ENCODE measurements at regions not wholly inside any gene's neighbourhood (a gene's known extent, or its start where the extent isn't known, plus 50 kb on each side); places are given as distances from the start of the nearest gene placed in this dataset.
"Not testable (repeated sequence)": the region's sequence is repeated elsewhere in the genome, so short reads cannot be mapped to it uniquely, and the experiment has no call there.

DNA sequence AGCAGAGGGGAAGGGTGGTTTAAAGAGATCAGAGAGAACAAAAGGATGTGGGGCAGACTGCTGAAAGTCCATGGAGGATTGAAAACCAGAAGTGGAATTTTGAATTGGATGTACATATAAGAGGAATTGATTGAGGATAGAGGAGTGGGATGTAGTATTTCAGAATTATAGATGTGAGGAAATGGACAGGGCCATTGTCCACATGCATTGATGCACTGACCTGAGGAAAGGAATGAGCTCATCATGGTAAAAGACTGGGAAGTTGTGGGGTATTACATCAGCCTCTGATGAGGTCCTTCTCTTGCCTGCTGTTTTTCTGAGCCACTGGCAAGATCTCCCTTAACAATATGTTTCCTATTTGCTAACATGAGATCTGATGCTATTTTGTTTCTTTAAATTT lies 365.7 kb upstream of the FANCL start:
- no peak for ATAC-seq

GRCh38 chr2:58604096-58604495 lies 363.0 kb upstream of the FANCL start:
- DNase-seq (no peak), ATAC-seq (no peak)
- intact Hi-C loops (cut with DNase I, micrococcal nuclease) = no loop called here

More for the DNA sequence above, 365.7 kb upstream of the FANCL start:
- no peak for DNase-seq
- intact Hi-C loops (cut with DNase I, micrococcal nuclease) = no loop called here

GRCh38 chr2:58601017-58601416 lies 359.9 kb upstream of the FANCL start:
- ATAC-seq (no peak), DNase-seq (no peak)
- intact Hi-C loops (cut with DNase I, micrococcal nuclease) = no loop called here

- no peak for ATAC-seq
- no peak for DNase-seq
- intact Hi-C loops (cut with DNase I, micrococcal nuclease) = no loop called here
Observed at GRCh38 chr2:58598171-58598570, 357.0 kb upstream of the FANCL start.

DNA sequence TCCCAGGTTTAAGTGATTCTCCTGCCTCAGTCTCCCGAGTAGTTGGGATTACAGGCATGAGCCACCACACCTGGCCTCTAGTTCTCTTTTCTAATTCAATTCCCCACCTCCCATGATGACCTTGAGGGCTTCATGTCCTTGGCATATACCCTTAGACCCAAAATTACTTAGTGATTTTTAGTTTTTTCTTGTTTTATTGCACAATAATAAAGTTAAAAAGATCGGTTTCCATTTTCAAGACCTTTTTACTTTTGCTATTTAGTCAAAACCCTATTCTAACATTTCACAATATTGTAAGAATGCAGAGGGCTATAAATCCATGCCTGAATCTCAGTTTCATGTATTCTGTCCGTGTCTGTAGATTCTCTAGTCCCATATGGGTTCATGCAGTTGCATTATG lies 354.6 kb upstream of the FANCL start:
- intact Hi-C loops (cut with DNase I, micrococcal nuclease) = no loop called here
- DNase-seq (no peak), ATAC-seq (no peak)

DNA sequence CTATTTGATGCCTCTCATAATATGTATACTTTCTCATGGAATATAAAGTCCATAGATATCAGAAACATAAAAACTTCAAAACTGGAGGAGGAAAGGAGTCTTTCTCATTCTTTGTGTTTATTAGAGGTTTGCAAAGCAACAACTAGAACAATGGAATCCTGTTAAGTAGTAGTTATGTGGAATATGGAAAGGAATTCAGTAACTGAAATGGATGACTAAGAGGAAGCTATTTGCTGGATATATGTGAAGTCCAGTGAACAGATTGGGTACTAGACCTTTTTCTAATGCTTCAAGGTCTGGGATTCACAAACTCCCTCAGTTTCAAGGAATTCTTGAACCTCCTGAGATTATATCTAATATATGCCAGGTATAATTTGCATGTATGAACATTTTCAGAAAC lies 353.6 kb upstream of the FANCL start:
- DNase-seq = no peak
- intact Hi-C loops (cut with DNase I, micrococcal nuclease) = no loop called here
- no peak for ATAC-seq

GRCh38 chr2:58594175-58594574 lies 353.1 kb upstream of the FANCL start:
- intact Hi-C loops (cut with DNase I, micrococcal nuclease) = no loop called here
- ATAC-seq (no peak), DNase-seq (no peak)

DNA sequence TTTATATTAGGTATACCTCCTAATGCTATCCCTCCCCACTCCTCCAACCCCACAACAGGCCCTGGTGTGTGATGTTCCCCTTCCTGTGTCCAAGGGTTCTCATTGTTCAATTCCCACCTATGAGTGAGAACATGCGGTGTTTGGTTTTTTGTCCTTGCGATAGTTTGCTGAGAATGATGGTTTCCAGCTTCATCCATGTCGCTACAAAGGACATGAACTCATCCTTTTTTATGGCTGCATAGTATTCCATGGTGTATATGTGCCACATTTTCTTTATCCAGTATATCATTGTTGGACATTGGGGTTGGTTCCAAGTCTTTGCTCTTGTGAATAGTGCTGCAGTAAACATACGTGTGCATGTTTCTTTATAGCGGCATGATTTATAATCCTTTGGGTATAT lies 345.1 kb upstream of the FANCL start:
- ATAC-seq; intact Hi-C loops (cut with DNase I, micrococcal nuclease); DNase-seq: not testable (repeated sequence)

DNA sequence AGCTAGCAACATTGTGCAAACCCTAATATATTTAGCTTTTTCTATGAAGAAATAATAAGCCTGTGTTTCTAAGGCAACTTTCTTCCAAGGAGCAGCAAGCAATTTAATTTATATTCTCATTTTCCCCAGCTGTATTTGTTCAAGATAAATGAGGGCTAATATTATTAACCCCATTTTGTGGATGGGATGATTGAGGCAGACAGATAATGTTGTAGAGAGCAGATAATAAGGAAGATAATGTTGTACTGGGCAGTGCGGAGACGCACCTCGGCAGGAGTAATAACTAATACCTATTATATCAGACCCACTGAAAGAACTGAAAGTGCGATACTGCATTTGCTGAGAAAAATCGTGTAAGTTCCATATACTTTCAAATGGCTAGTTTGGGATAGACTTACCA lies 344.1 kb upstream of the FANCL start:
- ATAC-seq (no peak), DNase-seq (no peak)
- intact Hi-C loops (cut with DNase I, micrococcal nuclease) = no loop called here

DNA sequence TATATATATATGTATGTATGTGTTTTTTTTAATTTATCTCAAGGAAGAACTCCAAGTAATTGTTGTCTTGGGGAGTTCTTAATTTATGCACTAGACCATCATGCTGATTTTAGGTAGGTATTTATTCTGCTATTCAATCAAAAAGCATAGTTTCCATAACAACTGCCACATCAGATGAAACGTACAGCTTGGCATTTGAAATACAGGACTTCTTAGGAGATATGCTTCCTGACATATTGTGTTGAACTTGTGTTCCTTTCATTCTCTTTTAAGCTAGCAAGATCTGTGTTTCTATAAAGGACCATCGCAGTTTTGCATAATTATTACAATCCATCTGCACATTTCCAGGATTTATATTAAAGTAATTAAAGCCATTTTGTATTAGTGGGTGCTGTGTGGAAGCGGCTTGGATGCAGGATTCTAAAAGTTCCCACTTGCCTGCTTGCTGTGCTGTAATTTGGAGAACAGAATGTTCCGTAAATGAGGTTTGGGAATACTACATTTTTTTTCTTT lies 343.5 kb upstream of the FANCL start:
- intact Hi-C loops (cut with DNase I, micrococcal nuclease) = no loop called here
- DNase-seq (no peak), ATAC-seq (no peak)

- ATAC-seq = no peak
- intact Hi-C loops (cut with DNase I, micrococcal nuclease) = no loop called here
- no peak for DNase-seq
Observed at GRCh38 chr2:58578276-58578675, 337.2 kb upstream of the FANCL start.

GRCh38 chr2:58574873-58575272 lies 333.7 kb upstream of the FANCL start:
- intact Hi-C loops (cut with DNase I, micrococcal nuclease) = no loop called here
- no peak for DNase-seq
- no peak for ATAC-seq

DNA sequence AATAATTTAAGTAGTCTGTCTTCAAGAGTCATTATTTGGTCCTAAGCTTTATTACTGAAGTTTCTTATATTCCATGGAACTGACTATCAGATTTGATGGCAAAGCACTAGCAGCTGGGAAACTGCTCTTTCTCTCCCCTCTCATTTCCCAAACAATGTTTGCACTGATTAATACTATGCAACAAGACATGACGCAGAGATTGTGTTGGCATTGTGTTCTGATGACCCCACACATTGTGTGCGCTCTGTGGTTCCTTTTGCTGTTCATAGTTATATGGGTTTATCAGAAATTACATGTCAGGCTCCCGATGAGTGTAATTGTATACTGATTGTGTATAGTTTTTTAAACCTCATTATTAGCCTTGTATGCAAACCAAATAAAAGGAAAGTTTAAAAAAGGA lies 331.6 kb upstream of the FANCL start:
- intact Hi-C loops (cut with DNase I, micrococcal nuclease) = no loop called here
- ATAC-seq = no peak

DNA sequence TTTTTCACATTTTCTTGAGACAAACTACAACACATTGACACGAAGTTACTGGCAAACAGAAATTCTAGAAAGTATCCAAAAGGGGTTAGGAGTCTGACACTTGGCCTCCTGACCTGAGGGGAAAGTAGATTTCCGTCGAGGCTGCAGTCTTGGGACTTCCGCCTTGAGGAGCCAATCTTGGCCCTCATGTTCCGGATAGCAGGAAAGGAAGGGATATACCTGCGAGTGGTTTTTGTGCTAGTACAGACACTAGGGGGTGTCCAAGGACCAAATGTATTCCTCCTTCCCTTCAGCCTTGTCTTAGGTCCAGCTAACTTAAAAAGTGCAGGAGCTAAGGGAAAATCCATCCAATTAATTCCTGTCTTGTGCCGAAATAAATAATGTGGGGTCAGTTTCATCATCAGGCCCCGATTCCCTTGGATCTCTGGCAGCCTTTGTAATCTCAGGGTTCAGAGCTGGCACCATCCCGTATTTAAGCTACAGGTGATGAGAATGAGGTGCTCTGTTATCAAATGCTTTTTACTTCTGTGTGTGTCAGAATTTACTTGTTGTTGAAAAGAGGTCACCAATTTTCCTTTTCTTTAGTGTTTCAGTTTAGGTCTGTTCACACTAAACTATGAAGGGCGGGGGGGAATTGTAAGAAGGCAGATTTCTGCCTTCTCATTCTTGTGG lies 330.2 kb upstream of the FANCL start:
- DNase-seq = peak in 1 of 2 donors; percentile 14
- ATAC-seq = peak; percentile 92
- intact Hi-C loops (cut with DNase I, micrococcal nuclease) = no loop called here

More for the DNA sequence above, 331.6 kb upstream of the FANCL start:
- no peak for DNase-seq

DNA sequence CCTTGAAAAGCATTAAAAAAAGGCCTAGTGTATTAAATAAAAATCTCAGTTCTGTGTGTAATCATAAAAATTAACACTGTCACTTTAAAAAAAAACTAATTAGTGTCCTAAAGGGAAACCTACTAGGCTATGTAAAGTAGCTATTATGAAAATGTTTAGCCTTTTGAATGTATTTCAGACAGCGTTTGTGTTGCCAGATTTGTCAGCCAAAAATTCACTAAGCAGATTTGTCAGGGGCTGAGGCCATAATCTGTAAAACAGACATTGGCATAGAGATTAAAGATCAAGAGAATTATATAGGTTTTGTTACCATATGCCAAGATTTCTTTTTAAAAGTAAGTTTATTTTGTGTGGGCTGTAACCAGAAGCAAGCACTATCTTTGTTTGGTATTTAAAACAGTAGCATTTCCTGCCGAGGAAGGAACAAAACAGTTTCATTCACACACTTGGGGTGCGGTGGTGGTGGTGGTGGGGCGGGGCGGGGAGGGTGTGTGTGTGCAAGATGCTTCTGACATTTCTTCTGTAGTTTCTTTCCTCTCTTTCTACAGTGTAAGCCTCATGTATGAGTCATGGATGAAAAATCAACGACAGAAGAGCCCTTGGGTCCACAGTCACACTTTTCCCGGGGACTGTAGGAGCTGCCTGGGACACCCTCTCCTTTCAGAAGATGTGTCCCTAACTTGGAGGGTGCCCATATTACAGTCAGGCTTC lies 328.5 kb upstream of the FANCL start:
- intact Hi-C loops (cut with DNase I, micrococcal nuclease) = no loop called here
- no peak for DNase-seq
- no peak for ATAC-seq

DNA sequence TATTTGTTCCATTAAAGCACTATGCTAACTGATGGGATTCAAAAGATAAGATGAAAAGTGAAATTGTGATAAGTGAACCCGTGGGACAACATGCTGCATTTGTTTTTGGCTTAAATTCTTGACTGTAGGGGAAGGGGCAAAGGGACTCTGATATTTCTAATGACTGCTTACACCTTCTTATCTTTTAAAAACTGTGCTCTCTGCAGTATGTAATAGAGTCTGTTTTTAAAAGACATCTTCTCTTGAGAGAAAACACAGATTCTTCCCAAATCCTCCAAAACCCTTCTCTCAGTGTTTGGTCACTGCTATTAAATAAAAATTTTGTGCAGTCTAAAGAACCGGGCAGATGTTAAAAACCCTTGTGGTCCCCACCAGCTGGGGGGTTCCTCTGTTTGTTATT lies 327.8 kb upstream of the FANCL start:
- intact Hi-C loops (cut with DNase I, micrococcal nuclease) = no loop called here
- no peak for ATAC-seq
- DNase-seq = no peak

GRCh38 chr2:58562276-58562675 lies 321.2 kb upstream of the FANCL start:
- no peak for ATAC-seq

GRCh38 chr2:58560531-58560930 lies 319.4 kb upstream of the FANCL start:
- ATAC-seq = no peak
- intact Hi-C loops (cut with DNase I, micrococcal nuclease) = no loop called here

More at GRCh38 chr2:58562276-58562675, 321.2 kb upstream of the FANCL start:
- intact Hi-C loops (cut with DNase I, micrococcal nuclease) = no loop called here
- no peak for DNase-seq

GRCh38 chr2:58558881-58559280 lies 317.8 kb upstream of the FANCL start:
- intact Hi-C loops (cut with DNase I, micrococcal nuclease) = no loop called here
- DNase-seq (no peak), ATAC-seq (no peak)

More at GRCh38 chr2:58560531-58560930, 319.4 kb upstream of the FANCL start:
- no peak for DNase-seq

DNA sequence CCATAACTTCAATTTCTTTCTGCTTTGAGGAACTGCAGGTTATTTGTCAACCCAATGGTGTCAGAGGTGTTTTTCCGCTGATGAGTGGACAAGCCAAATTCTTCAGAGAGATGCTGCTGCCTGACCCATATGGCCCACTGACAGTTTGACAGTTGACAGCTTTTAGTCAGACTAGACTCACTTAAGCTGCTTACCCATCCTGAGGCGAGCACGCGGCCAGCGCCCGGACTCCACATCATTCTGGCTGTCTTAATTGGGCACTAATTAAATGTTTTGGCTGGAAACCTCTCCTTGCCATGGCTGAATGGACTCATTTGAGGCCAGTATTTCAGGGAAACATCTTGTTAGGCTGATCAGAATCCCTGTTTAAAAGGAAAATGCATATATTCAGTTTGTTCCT lies 316.1 kb upstream of the FANCL start:
- intact Hi-C loops (cut with DNase I, micrococcal nuclease) = no loop called here
- ATAC-seq (no peak), DNase-seq (no peak)

DNA sequence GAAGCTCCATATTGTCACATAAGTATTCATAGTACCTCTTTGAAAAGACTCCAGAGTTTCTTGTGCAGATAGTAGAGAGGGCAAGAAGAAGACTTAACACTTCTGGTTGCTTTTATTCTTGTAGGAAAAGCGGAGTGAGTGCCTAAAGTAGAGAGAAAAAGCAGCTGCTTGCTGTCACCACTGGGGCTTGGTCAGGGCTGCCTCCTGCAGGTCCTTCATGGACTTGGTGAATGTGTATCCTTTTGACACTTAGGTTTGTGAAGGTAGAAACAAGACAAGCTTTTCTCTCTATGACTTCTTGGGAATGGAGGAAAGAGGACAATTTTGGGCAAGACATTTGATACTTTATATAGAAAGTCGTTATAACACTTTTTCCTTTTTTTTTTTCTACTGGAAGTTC lies 312.8 kb upstream of the FANCL start:
- DNase-seq = no peak
- ATAC-seq = no peak
- intact Hi-C loops (cut with DNase I, micrococcal nuclease) = no loop called here

Measured in left colon (tissue), 2 donors.